ENCODE measurements at regions not wholly inside any gene's neighbourhood (a gene's known extent, or its start where the extent isn't known, plus 50 kb on each side); places are given as distances from the start of the nearest gene placed in this dataset.

DNA sequence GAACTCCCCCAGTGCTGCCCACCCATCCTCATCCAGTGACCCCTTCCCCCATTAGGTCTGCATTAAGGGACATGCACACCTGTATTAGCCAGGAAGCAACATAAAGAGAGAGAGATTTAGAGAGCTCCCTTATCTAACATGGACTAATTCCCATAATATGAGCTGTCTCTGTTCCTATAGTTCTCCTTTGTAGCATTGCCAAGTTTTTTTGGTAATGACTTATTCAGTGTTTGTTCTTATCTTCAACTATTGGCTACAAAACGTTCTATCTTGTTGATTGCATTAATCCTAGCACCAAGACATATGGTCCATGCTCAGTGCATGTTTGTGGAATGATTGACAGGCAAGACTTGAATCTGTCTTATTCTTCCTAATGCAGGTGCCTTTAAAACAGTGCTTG lies 264.0 kb downstream of the ADGRL2 start:
- TF ChIP-seq, protein P1, sequence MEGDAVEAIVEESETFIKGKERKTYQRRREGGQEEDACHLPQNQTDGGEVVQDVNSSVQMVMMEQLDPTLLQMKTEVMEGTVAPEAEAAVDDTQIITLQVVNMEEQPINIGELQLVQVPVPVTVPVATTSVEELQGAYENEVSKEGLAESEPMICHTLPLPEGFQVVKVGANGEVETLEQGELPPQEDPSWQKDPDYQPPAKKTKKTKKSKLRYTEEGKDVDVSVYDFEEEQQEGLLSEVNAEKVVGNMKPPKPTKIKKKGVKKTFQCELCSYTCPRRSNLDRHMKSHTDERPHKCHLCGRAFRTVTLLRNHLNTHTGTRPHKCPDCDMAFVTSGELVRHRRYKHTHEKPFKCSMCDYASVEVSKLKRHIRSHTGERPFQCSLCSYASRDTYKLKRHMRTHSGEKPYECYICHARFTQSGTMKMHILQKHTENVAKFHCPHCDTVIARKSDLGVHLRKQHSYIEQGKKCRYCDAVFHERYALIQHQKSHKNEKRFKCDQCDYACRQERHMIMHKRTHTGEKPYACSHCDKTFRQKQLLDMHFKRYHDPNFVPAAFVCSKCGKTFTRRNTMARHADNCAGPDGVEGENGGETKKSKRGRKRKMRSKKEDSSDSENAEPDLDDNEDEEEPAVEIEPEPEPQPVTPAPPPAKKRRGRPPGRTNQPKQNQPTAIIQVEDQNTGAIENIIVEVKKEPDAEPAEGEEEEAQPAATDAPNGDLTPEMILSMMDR (IDR thresholded peaks at IDR 0.05): no peak
- TF ChIP-seq POLR2A (IDR thresholded peaks at IDR 0.05): no peak

All from stomach (tissue), 4 donors.